Dermis blood vessel endothelial cell (primary cell): ENCODE measurements at regions not wholly inside any gene's neighbourhood (a gene's known extent, or its start where the extent isn't known, plus 50 kb on each side); places are given as distances from the start of the nearest gene placed in this dataset.
"Not testable (repeated sequence)": the region's sequence is repeated elsewhere in the genome, so short reads cannot be mapped to it uniquely, and the experiment has no call there.

Experiments
- DNase-seq: peaks from one replicate; pipeline ENCODE4 v3.0.0; 2010

- not testable (repeated sequence) for DNase-seq
Observed at GRCh38 chr6:5836597-5836996, 170.1 kb downstream of the NRN1 start.

GRCh38 chr6:5833120-5833519, 173.6 kb downstream of the NRN1 start:
- no peak for DNase-seq

- no peak for DNase-seq
Observed at GRCh38 chr6:5832668-5833067, 174.1 kb downstream of the NRN1 start.

GRCh38 chr6:5831219-5831862, 175.4 kb downstream of the NRN1 start:
- peak; percentile 2 for DNase-seq

- no peak for DNase-seq
Observed at GRCh38 chr6:5828296-5828695, 178.4 kb downstream of the NRN1 start.

GRCh38 chr6:5827056-5827904, 179.4 kb downstream of the NRN1 start:
- no peak for DNase-seq

- DNase-seq: not testable (repeated sequence)
Observed at GRCh38 chr6:5824382-5824983, 182.2 kb downstream of the NRN1 start.
